ENCODE measurements at regions not wholly inside any gene's neighbourhood (a gene's known extent, or its start where the extent isn't known, plus 50 kb on each side); places are given as distances from the start of the nearest gene placed in this dataset.

GRCh38 chr10:2731940-2732339 is 335.4 kb upstream of the PFKP start:
- WGBS, 2 experiments (ENCODE audit: extremely low coverage in 2 of 2, insufficient read length in 1 of 2): no CpG with 5 or more reads among the region's 5 CpGs
- Histone ChIP-seq H3K27ac (ENCODE audit: insufficient read depth, low read length) (no peak overlapping the region), H3K23ac (ENCODE audit: low read depth, low read length) (no peak overlapping the region), H3K4me3 (ENCODE audit: insufficient read depth, low read depth, low read length) (no peak overlapping the region), H3K9ac (ENCODE audit: low read depth, low read length) (no peak overlapping the region), H3K9me1 (ENCODE audit: insufficient read depth, low read length) (no peaks in the 10 kb centered on the region), H3K4me2 (ENCODE audit: low read depth, low read length) (no peak overlapping the region), H3K9me3 (ENCODE audit: control insufficient read depth, insufficient read depth, low read length) (peaks cover 42% of the 10 kb centered on the region), H2BK5ac (ENCODE audit: low read depth, low read length, poor library complexity, severe bottlenecking) (no peak overlapping the region), H4K5ac (ENCODE audit: low read depth, low read length) (no peak overlapping the region), H2AFZ (replicated peaks; ENCODE audit: low read length, poor library complexity) (no peak overlapping the region), H3K4me1 (ENCODE audit: control insufficient read depth, insufficient read depth, low read length) (no peaks in the 10 kb centered on the region), H3K14ac (replicated peaks; ENCODE audit: low read depth, low read length) (no peak overlapping the region), H3K79me1 (ENCODE audit: low read depth in 1 of 2, low read length in 2 of 2) (no peaks in the 10 kb centered on the region), H3K27me3 (ENCODE audit: control insufficient read depth, insufficient read depth, low read length) (no peaks in the 10 kb centered on the region), H3K56ac (ENCODE audit: extremely low read depth, insufficient read depth, low read length) (no peak overlapping the region), H2BK15ac (ENCODE audit: low read depth, low read length) (no peak overlapping the region), H2AK5ac (ENCODE audit: low read depth, low read length) (no peak overlapping the region), H4K91ac (ENCODE audit: insufficient read depth, low read depth, low read length) (no peak overlapping the region), H2BK120ac (ENCODE audit: low read depth, low read length) (no peak overlapping the region), H2AK9ac (replicated peaks; ENCODE audit: low read depth, low read length, poor library complexity) (peak overlapping the region; percentile 55), H3K18ac (ENCODE audit: low read depth, low read length) (no peak overlapping the region), H3K36me3 (ENCODE audit: control insufficient read depth, insufficient read depth, low read length) (no peaks in the 10 kb centered on the region), H4K8ac (ENCODE audit: low read depth in 2 of 2, low read length in 2 of 2) (no peak overlapping the region), H3K4ac (ENCODE audit: low read depth, low read length) (no peak overlapping the region), H2BK20ac (ENCODE audit: low read depth, low read length) (no peak overlapping the region), H4K20me1 (ENCODE audit: insufficient read depth, low read length) (no peaks in the 10 kb centered on the region)
- TF ChIP-seq CHD1 (IDR thresholded peaks at IDR 0.05; ENCODE audit: low read depth, low read length) (no peak), ELK1 (IDR thresholded peaks at IDR 0.05; ENCODE audit: borderline replicate concordance, low read depth, low read length) (no peak), RCOR1 (IDR thresholded peaks at IDR 0.05; ENCODE audit: insufficient replicate concordance, low read length) (no peak), USF2 (IDR thresholded peaks at IDR 0.05; ENCODE audit: low read depth, low read length) (no peak), NFE2L2 (IDR thresholded peaks at IDR 0.05; ENCODE audit: low read depth, low read length) (no peak)
- POLR2A ChIA-PET (ENCODE audit: unreplicated experiment): no interaction called here
- dilution Hi-C loops (cut with HindIII; ENCODE audit: low sequenced_read_pairs, unreplicated experiment): no loop called here
- ATAC-seq (ENCODE audit: low read depth): no peak
- no peak for DNase-seq
- BruUV-seq (replicated peaks): no TSS peak
- in situ Hi-C loops (cut with MboI; ENCODE audit: low sequenced_read_pairs): no loop called here
- CTCF ChIA-PET: no interaction called here
- intact Hi-C loops (cut with micrococcal nuclease): no loop called here
